HEK293T (cell line): ENCODE measurements at regions not wholly inside any gene's neighbourhood (a gene's known extent, or its start where the extent isn't known, plus 50 kb on each side); places are given as distances from the start of the nearest gene placed in this dataset.

Experiments used
- CTCF ChIA-PET: fragments of 350-600 bp; formaldehyde crosslinking; extraction: SDS; loops from one replicate; lab custom pipeline; 2021; ENCODE audit warnings: antibody characterized with exemption, inconsistent platforms; lab: Yijun Ruan, JAX
- POLR2A ChIA-PET: fragments of 350-600 bp; formaldehyde crosslinking; extraction: SDS; loops from one replicate; lab custom pipeline; 2020; ENCODE audit warnings: antibody characterized with exemption, inconsistent platforms; lab: Yijun Ruan, JAX
- DNase-seq: peaks from one replicate; pipeline ENCODE4 v3.0.0; 2012; ENCODE audit warnings: mixed read lengths; ENCODE audit errors: extremely low spot score
- ARNT ChIP-seq: fragments of 450-650 bp; IDR thresholded peaks from 2 replicates; pipeline ENCODE4 v1.6.1; 2017; ENCODE audit warnings: mild to moderate bottlenecking
- BHLHE40 ChIP-seq: fragments of 450-650 bp; IDR thresholded peaks from 2 replicates; pipeline ENCODE4 v1.6.1; 2016; ENCODE audit warnings: mild to moderate bottlenecking, moderate library complexity, borderline replicate concordance
- CTBP1 ChIP-seq: fragments of 450-650 bp; IDR thresholded peaks from 2 replicates; pipeline ENCODE4 v1.6.1; 2016; ENCODE audit warnings: borderline replicate concordance
- ELF4 ChIP-seq: fragments of 450-650 bp; IDR thresholded peaks from 2 replicates; pipeline ENCODE4 v1.6.1; 2017; ENCODE audit warnings: antibody characterized with exemption
- FOXA1 ChIP-seq: fragments of 450-650 bp; IDR thresholded peaks from 2 replicates; pipeline ENCODE4 v1.6.1; 2016; ENCODE audit warnings: mild to moderate bottlenecking
- FOXK2 ChIP-seq: fragments of 450-650 bp; IDR thresholded peaks from 2 replicates; pipeline ENCODE4 v1.6.1; 2016; ENCODE audit warnings: mild to moderate bottlenecking
- FOXM1 ChIP-seq: fragments of 450-650 bp; IDR thresholded peaks from 2 replicates; pipeline ENCODE4 v1.6.1; 2017; ENCODE audit warnings: mild to moderate bottlenecking, borderline replicate concordance
- HDGF ChIP-seq: fragments of 450-650 bp; IDR thresholded peaks from 2 replicates; pipeline ENCODE4 v1.6.1; 2017; ENCODE audit warnings: antibody characterized with exemption, borderline replicate concordance
- L3MBTL2 ChIP-seq: fragments of 450-650 bp; conservative IDR thresholded peaks from 2 replicates; pipeline ENCODE4 v1.6.1; 2016; ENCODE audit warnings: mild to moderate bottlenecking
- LEF1 ChIP-seq: fragments of 450-650 bp; IDR thresholded peaks from 2 replicates; pipeline ENCODE4 v1.6.1; 2017; ENCODE audit warnings: mild to moderate bottlenecking, borderline replicate concordance
- NFRKB ChIP-seq: fragments of 450-650 bp; IDR thresholded peaks from 2 replicates; pipeline ENCODE4 v1.6.1; 2016; ENCODE audit warnings: mild to moderate bottlenecking, moderate library complexity
- SP1 ChIP-seq: fragments of 450-650 bp; IDR thresholded peaks from 2 replicates; pipeline ENCODE4 v1.6.1; 2017
- SUZ12 ChIP-seq: fragments of 450-650 bp; IDR thresholded peaks from 2 replicates; pipeline ENCODE4 v1.6.1; 2016; ENCODE audit warnings: mild to moderate bottlenecking
- TARDBP ChIP-seq: fragments of 450-650 bp; IDR thresholded peaks from 2 replicates; pipeline ENCODE4 v1.6.1; 2016
- ZNF384 ChIP-seq: fragments of 450-650 bp; IDR thresholded peaks from 2 replicates; pipeline ENCODE4 v1.6.1; 2016
- TF ChIP-seq, protein P1 (sequence below): fragments of 450-650 bp; IDR thresholded peaks from 2 replicates; pipeline ENCODE4 v1.6.1; 2016

GRCh38 chr1:37152491-37152890 is 118.2 kb upstream of the GRIK3 start:
- no peak for TF ChIP-seq ARNT
- CTCF ChIA-PET = no interaction called here
- DNase-seq = no peak
- POLR2A ChIA-PET = no interaction called here

GRCh38 chr1:37153116-37154100 is 119.1 kb upstream of the GRIK3 start:
- ChIA-PET CTCF (no interaction called here), POLR2A (no interaction called here)
- TF ChIP-seq FOXA1 (no peak), SUZ12 (no peak), FOXK2 (no peak), LEF1 (no peak), BHLHE40 (no peak), SP1 (no peak), HDGF (no peak), ELF4 (no peak), ZNF384 (no peak), ARNT (no peak), FOXM1 (no peak), CTBP1 (no peak), NFRKB (no peak), L3MBTL2 (no peak), TARDBP (no peak)
- TF ChIP-seq, protein P1, sequence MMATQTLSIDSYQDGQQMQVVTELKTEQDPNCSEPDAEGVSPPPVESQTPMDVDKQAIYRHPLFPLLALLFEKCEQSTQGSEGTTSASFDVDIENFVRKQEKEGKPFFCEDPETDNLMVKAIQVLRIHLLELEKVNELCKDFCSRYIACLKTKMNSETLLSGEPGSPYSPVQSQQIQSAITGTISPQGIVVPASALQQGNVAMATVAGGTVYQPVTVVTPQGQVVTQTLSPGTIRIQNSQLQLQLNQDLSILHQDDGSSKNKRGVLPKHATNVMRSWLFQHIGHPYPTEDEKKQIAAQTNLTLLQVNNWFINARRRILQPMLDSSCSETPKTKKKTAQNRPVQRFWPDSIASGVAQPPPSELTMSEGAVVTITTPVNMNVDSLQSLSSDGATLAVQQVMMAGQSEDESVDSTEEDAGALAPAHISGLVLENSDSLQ = no peak
- DNase-seq = no peak

- CTCF ChIA-PET = no interaction called here
- DNase-seq = no peak
- TF ChIP-seq L3MBTL2 = no peak
- TF ChIP-seq CTBP1 = no peak
- TF ChIP-seq LEF1 = no peak
- no peak for TF ChIP-seq ARNT
- TF ChIP-seq, protein P1 = no peak
- no peak for TF ChIP-seq ZNF384
- TF ChIP-seq FOXA1 = no peak
- no peak for TF ChIP-seq FOXK2
- TF ChIP-seq HDGF = no peak
- POLR2A ChIA-PET = no interaction called here
These were observed 122.3 kb upstream of the GRIK3 start for GRCh38 chr1:37156646-37157045.

GRCh38 chr1:37157634-37158033 is 123.3 kb upstream of the GRIK3 start:
- no peak for DNase-seq
- ChIA-PET CTCF (no interaction called here), POLR2A (no interaction called here)
- no peak for TF ChIP-seq FOXM1
- no peak for TF ChIP-seq NFRKB
- no peak for TF ChIP-seq LEF1
- TF ChIP-seq L3MBTL2 = no peak
- no peak for TF ChIP-seq ARNT
- TF ChIP-seq FOXK2 = no peak

DNA sequence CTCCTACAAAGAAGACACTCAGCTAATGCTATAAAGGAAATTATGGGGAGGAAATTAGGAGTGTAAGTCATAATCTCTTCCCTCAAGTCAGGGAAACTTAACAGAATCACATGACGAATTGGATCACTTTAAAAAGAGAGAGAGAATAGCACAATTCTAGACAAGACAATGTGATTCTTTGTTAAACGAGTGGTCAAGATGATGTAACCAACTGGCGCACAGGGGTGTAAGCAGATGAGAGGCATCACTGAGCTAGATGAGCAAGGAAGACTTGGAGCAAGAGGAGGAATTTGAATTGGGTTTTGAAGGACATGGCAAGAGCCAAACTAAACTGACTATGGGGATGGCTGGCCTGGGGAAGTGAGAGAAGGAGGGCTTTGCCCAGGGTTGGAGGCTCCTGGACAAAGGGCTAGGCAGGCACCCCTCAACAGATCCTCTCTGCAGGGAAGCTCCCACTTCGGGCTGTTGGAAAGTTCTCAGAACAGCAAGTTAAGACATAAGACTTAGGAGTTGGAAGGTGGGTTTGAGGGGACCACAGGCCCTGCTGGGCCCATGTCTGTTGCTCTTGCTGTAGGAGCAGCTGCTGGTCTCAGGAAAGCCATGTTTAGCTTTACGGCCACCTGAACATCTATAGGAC is 123.9 kb upstream of the GRIK3 start:
- DNase-seq = no peak
- CTCF ChIA-PET = no interaction called here
- TF ChIP-seq FOXA1 = no peak
- TF ChIP-seq TARDBP = no peak
- no peak for TF ChIP-seq L3MBTL2
- no peak for TF ChIP-seq FOXK2
- no peak for TF ChIP-seq SUZ12
- no peak for TF ChIP-seq SP1
- TF ChIP-seq ARNT = no peak
- POLR2A ChIA-PET = no interaction called here

- TF ChIP-seq ELF4 (no peak), TARDBP (no peak), NFRKB (no peak), ARNT (no peak), BHLHE40 (no peak), SUZ12 (no peak), FOXM1 (no peak), FOXK2 (no peak), HDGF (no peak), CTBP1 (no peak), FOXA1 (no peak), L3MBTL2 (no peak), SP1 (no peak), ZNF384 (no peak), LEF1 (no peak)
- TF ChIP-seq, protein P1 = no peak
- ChIA-PET POLR2A (no interaction called here), CTCF (no interaction called here)
- DNase-seq = no peak
These were observed 124.8 kb upstream of the GRIK3 start for GRCh38 chr1:37159102-37159501.

DNA sequence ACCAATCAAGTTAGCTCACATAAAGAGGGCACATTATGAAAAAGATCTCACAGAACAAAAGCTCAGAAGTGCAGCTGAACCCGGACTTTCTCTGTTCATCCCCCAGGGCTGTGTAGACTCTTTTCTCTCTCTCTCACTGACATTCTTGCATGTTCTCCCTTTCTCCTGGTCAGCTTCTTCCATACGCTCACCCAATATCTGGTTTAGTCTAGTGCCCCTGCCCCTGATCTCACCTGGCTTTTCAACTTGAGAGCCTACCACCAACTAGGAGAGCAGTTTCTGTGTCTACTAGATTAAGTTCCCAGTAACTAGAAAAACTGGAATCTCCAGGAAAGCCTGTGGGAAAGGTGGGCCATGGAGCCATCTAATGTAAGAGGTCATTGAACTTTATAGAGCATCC is 126.9 kb upstream of the GRIK3 start:
- TF ChIP-seq SUZ12 = no peak
- TF ChIP-seq FOXK2 = no peak
- no peak for TF ChIP-seq ARNT
- TF ChIP-seq ELF4 = no peak
- no peak for TF ChIP-seq ZNF384
- TF ChIP-seq HDGF = no peak
- TF ChIP-seq FOXA1 = no peak
- TF ChIP-seq TARDBP = no peak
- no peak for TF ChIP-seq BHLHE40
- no peak for TF ChIP-seq SP1
- no peak for TF ChIP-seq FOXM1
- TF ChIP-seq, protein P1 = no peak
- TF ChIP-seq LEF1 = no peak
- TF ChIP-seq CTBP1 = no peak
- POLR2A ChIA-PET = no interaction called here
- no peak for DNase-seq
- CTCF ChIA-PET = no interaction called here
